K562 (cell line): ENCODE measurements at regions not wholly inside any gene's neighbourhood (a gene's known extent, or its start where the extent isn't known, plus 50 kb on each side); places are given as distances from the start of the nearest gene placed in this dataset.

Experiments used
- ATAC-seq: fragments of 200-7000 bp; cut with Tn5 transposase; 3 replicates; pipeline ENCODE4 v1.9.1; 2020; ENCODE audit warnings: moderate library complexity
- BruUV-seq: library from RNA; stranded (reverse); fragments of 400-500 nt; replicated peaks from 2 replicates; lab custom pipeline; 2021; lab: Mats Ljungman, UMichigan
- CTCF ChIA-PET: fragments of 300-600 bp; formaldehyde crosslinking; extraction: SDS; loops from one replicate; lab custom pipeline; 2021; ENCODE audit warnings: low intra/inter-chr PET ratio; lab: Yijun Ruan, JAX
- POLR2A ChIA-PET: fragments of 300-600, 350-650 bp; sonication (Branson Sonifier 250); formaldehyde crosslinking; extraction: SDS; loops from one replicate; lab custom pipeline; 2021; ENCODE audit warnings: antibody characterized with exemption, inconsistent platforms; lab: Yijun Ruan, JAX
- DNase-seq, 4 experiments: peaks; one replicate each; pipeline versions ENCODE4 v3.0.0 to v3.0.0-alpha.2; 2011 to 2018; ENCODE audit warnings: low spot score in 3 of 4, mixed read lengths in 3 of 4; ENCODE audit errors: extremely low read depth in 1 of 4
- FAIRE-seq: peaks from 2 replicates; lab custom pipeline; 2011; peaks lifted over from hg19 to GRCh38; lab: Jason Lieb, UNC
- H2AFZ ChIP-seq: 2 replicates; pipeline ENCODE4 v1.6.0; 2011; ENCODE audit warnings: low read depth, low read length, control low read depth, inconsistent platforms
- H3K27ac ChIP-seq: fragments of 200-600 bp; 3 replicates; pipeline ENCODE4 v1.8.0; 2011; ENCODE audit warnings: low read depth, mild to moderate bottlenecking, control low read depth, inconsistent platforms, low read length, moderate library complexity, mixed read lengths; ENCODE audit errors: extremely low read depth
- H3K27me3 ChIP-seq, 2 experiments: fragments of 300-600 bp in 1 of 2; 2 replicates in 1 of 2; 3 replicates in 1 of 2; pipeline versions ENCODE4 v1.6.0 to v1.8.0; 2011; ENCODE audit warnings: inconsistent platforms in 2 of 2, low read length in 2 of 2, mild to moderate bottlenecking in 1 of 2, mixed read lengths in 1 of 2, moderate library complexity in 1 of 2; ENCODE audit not compliant: control insufficient read depth in 2 of 2, insufficient read depth in 2 of 2
- H3K36me3 ChIP-seq: fragments of 300-600 bp; 3 replicates; pipeline ENCODE4 v1.8.0; 2011; ENCODE audit warnings: mild to moderate bottlenecking, low read length, inconsistent platforms; ENCODE audit not compliant: control insufficient read depth, insufficient read depth
- H3K4me1 ChIP-seq, 2 experiments: fragments of 200-600 bp in 1 of 2; replicated peaks in 1 of 2; 2 replicates in 1 of 2; 3 replicates in 1 of 2; pipeline versions ENCODE4 v1.5.1 to v1.8.0; 2011; ENCODE audit warnings: inconsistent platforms in 2 of 2, low read length in 2 of 2, mild to moderate bottlenecking in 1 of 2, mixed read lengths in 1 of 2, moderate library complexity in 1 of 2; ENCODE audit not compliant: control insufficient read depth in 2 of 2, insufficient read depth in 2 of 2
- H3K4me2 ChIP-seq: 2 replicates; pipeline ENCODE4 v1.6.1; 2011; ENCODE audit warnings: low read length, control low read depth, inconsistent platforms, mixed read lengths; ENCODE audit not compliant: insufficient read depth
- H3K4me3 ChIP-seq: fragments of 200-600 bp; sonication (generic), shearing (Covaris generic); 2 replicates; pipeline ENCODE4 v1.5.1; 2016; ENCODE audit warnings: control low read depth, inconsistent platforms
- H3K79me2 ChIP-seq: fragments of 200-600 bp; 3 replicates; pipeline ENCODE4 v1.8.0; 2011; ENCODE audit warnings: low read length, inconsistent platforms; ENCODE audit not compliant: control insufficient read depth, insufficient read depth
- H3K9ac ChIP-seq, 2 experiments: 2 replicates each; pipeline versions ENCODE4 v1.6.0 to v1.6.1; 2011; ENCODE audit warnings: low read depth in 2 of 2, low read length in 2 of 2, control low read depth in 1 of 2, inconsistent platforms in 1 of 2, mild to moderate bottlenecking in 1 of 2, mixed read lengths in 1 of 2; ENCODE audit not compliant: insufficient read depth in 1 of 2
- H3K9me1 ChIP-seq: one replicate; pipeline ENCODE4 v1.6.0; 2011; ENCODE audit warnings: inconsistent platforms, mild to moderate bottlenecking, low read length, moderate library complexity; ENCODE audit not compliant: control insufficient read depth, insufficient read depth
- H3K9me3 ChIP-seq: replicated peaks from 2 replicates; pipeline ENCODE4 v1.5.1; 2011; ENCODE audit warnings: low read depth, low read length, inconsistent platforms; ENCODE audit not compliant: control insufficient read depth, insufficient read depth
- H4K20me1 ChIP-seq: replicated peaks from 2 replicates; pipeline ENCODE4 v1.6.1; 2011; ENCODE audit warnings: low read length, inconsistent platforms, mixed read lengths; ENCODE audit not compliant: control insufficient read depth, insufficient read depth
- ADNP ChIP-seq: fragments of 200-800 bp; sonication (Bioruptor generic); IDR thresholded peaks from 2 replicates; pipeline ENCODE4 v1.6.1; 2016; ENCODE audit warnings: missing genetic modification characterization, missing compliant biosample characterization
- ARID1B ChIP-seq: fragments of 450-650 bp; IDR thresholded peaks from 2 replicates; pipeline ENCODE4 v1.6.1; 2016; ENCODE audit warnings: antibody characterized with exemption, mild to moderate bottlenecking, inconsistent platforms
- BACH1 ChIP-seq: fragments of 200-800 bp; sonication (Bioruptor generic); IDR thresholded peaks from 2 replicates; pipeline ENCODE4 v1.6.1; 2016; ENCODE audit warnings: missing genetic modification characterization, missing compliant biosample characterization
- C11orf30 ChIP-seq: fragments of 450-650 bp; IDR thresholded peaks from 2 replicates; pipeline ENCODE4 v1.6.1; 2016; ENCODE audit warnings: low read depth, mild to moderate bottlenecking
- EGR1 ChIP-seq: fragments of 450-650 bp; conservative IDR thresholded peaks from 2 replicates; pipeline ENCODE4 v1.6.1; 2017; ENCODE audit warnings: mild to moderate bottlenecking
- EZH2 ChIP-seq: IDR thresholded peaks from 2 replicates; pipeline ENCODE4 v1.6.1; 2012; ENCODE audit warnings: low read depth, mild to moderate bottlenecking, inconsistent platforms, low read length, borderline replicate concordance
- FOS ChIP-seq: IDR thresholded peaks from 3 replicates; pipeline ENCODE4 v1.6.1; 2011; ENCODE audit not compliant: insufficient read length; ENCODE audit errors: extremely low read depth
- FOSL1 ChIP-seq: fragments of 200-800 bp; sonication (Bioruptor generic); conservative IDR thresholded peaks from 2 replicates; pipeline ENCODE4 v1.6.1; 2016; ENCODE audit warnings: missing genetic modification characterization, missing compliant biosample characterization
- FOXJ2 ChIP-seq: fragments of 200-800 bp; sonication (Bioruptor generic); IDR thresholded peaks from 2 replicates; pipeline ENCODE4 v1.6.1; 2016; ENCODE audit warnings: missing genetic modification characterization, missing compliant biosample characterization
- MAFG ChIP-seq: fragments of 450-650 bp; conservative IDR thresholded peaks from 2 replicates; pipeline ENCODE4 v1.6.1; 2016; ENCODE audit warnings: missing genetic modification characterization, missing compliant biosample characterization
- NFE2 ChIP-seq: IDR thresholded peaks from 2 replicates; pipeline ENCODE4 v1.6.1; 2014; ENCODE audit warnings: antibody characterized with exemption, low read depth
- RAD51 ChIP-seq: fragments of 450-650 bp; IDR thresholded peaks from 2 replicates; pipeline ENCODE4 v1.7.1; 2016; ENCODE audit warnings: low read depth, mild to moderate bottlenecking, borderline replicate concordance
- TCF7 ChIP-seq: sonication (generic); IDR thresholded peaks from 2 replicates; pipeline ENCODE4 v1.6.1; 2016; ENCODE audit warnings: antibody characterized with exemption, borderline replicate concordance
- ZNF316 ChIP-seq: fragments of 450-650 bp; IDR thresholded peaks from 2 replicates; pipeline ENCODE4 v1.6.1; 2016
- WGBS: fragments of 100-300 bp; shearing (Covaris generic); methylation state at CpG from one replicate; pipeline ENCODE4 v1.1.6; 2016; ENCODE audit warnings: low coverage, mixed read lengths; ENCODE audit not compliant: insufficient coverage; ENCODE audit errors: missing lambda C conversion rate; 5-methylcytosine and 5-hydroxymethylcytosine counted together
- in situ Hi-C: fragments of 300-500 bp; cut with MboI; formaldehyde crosslinking; loops from 4 replicates; pipeline ENCODE4 v1.15.0; 2018; ENCODE audit warnings: inconsistent platforms, mixed read lengths
- intact Hi-C: fragments of 100-400 bp; cut with micrococcal nuclease; formaldehyde crosslinking; loops from 2 replicates; pipeline ENCODE4 v1.14.2; 2022
- TF ChIP-seq, protein P1 (sequence below): sonication (generic); formaldehyde crosslinking; IDR thresholded peaks from 2 replicates; pipeline ENCODE4 v1.5.0; 2020; ENCODE audit warnings: missing genetic modification reagents
- TF ChIP-seq, protein P2 (sequence below): fragments of 450-650 bp; IDR thresholded peaks from 2 replicates; pipeline ENCODE4 v1.6.1; 2016
- TF ChIP-seq, protein P3 (sequence below): fragments of 450-650 bp; IDR thresholded peaks from 2 replicates; pipeline ENCODE4 v1.6.1; 2017; ENCODE audit warnings: mild to moderate bottlenecking, moderate library complexity

DNA sequence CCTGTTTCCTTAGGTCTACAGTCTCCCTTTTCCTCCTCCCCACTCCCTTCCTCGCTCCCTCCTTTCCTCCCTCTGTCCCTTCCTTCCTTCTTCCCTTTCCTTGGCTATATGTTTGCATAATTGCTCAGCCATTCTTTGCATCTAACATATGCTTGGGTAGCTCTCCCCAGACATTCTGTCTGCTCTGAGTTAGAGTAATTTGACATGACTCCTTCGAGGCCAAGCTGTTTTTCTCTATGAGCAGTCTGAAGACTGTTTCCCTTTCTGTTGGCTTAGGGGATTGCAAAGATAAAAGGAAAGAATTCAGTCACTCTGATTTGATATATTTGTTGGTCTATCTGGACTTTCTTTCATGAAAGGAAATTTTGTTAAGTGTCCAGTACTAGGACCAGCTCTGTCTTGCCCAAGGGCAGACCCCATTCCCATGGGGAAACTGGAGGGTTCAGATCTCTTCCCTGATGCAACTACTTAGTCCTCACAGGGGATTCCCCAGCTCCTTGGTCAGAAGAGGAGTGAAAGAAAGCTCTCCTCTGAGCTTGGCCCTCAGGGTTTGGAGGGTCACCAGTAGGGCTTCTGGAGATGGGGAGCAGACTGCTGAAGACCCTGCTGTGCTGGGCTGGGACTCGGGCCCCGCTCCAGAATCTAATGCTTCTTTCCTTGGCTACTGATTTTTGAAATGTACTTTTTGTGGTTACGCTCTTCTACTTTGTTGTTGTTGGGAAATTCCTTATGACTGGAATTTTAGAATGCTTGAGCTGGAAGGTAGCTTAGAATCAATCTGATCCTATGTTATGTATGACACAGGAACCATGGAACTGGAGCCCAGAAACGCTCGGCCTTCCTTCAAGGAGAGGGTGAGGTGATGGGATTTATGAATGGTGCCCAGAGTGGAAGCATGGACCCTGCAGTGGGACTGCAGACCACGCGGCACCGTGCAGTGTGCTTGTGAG, 63.7 kb upstream of the SLC22A23 start (continued):
- no peak for TF ChIP-seq BACH1 (tag)
- no peak for TF ChIP-seq FOSL1 (tag)

DNA sequence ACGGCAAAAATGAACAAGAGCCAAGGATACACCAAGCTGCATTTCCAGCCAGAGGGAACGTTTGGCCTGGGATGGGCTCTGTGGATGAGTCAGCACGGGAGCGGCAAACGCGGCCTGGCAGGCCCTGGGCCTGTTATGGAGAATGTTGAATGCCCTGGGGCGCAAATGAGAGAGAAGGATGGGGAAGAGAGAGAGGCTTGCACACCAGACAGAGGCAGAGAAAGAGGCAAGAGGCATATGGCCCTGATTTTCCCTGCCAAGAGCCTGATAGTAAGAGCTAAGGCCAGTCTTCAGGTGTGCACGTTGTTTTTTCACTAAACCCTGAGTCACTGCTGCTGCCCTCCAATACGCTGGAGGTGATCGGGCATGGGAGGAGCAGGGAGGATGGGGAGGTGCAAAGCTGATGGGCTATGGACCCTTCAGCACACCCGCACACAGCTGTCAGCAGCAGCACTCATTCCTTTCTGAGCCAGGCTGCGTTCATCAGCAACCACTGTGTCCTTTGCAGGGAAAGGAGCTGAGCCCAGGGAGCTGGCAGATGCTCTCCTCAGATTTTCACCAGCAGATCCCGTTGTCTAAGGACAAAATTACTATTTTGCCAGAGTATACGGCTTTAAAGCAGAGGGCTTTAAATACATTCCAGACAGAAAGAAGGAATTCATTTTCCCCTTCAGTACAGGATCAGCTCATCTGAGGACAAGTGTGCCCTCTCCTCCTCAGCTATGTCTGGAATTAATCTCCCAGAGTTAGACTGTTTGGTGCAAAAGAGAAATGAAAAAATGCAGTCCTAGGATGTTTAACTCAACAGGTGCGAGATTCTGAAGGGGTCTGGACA, 61.7 kb upstream of the SLC22A23 start:
- no peaks in the 10 kb centered on the region for H3K36me3 ChIP-seq
- H3K9ac ChIP-seq: peak overlapping the region in 1 of 2 experiments; percentile 47; a peak in 1 of 4 replicates
- no TSS peak for BruUV-seq
- no peaks in the 10 kb centered on the region for H3K9me3 ChIP-seq
- peak; percentile 55 for TF ChIP-seq C11orf30
- no peak for TF ChIP-seq EGR1
- TF ChIP-seq ADNP (tag): no peak
- no peak for TF ChIP-seq FOXJ2 (tag)
- TF ChIP-seq NFE2: peak; percentile 49
- peak; percentile 45 for TF ChIP-seq ZNF316
- TF ChIP-seq EZH2: no peak
- TF ChIP-seq ARID1B: no peak
- TF ChIP-seq, protein P1, sequence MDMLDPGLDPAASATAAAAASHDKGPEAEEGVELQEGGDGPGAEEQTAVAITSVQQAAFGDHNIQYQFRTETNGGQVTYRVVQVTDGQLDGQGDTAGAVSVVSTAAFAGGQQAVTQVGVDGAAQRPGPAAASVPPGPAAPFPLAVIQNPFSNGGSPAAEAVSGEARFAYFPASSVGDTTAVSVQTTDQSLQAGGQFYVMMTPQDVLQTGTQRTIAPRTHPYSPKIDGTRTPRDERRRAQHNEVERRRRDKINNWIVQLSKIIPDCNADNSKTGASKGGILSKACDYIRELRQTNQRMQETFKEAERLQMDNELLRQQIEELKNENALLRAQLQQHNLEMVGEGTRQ (CRISPR knock-in tag): no peak
- peak; percentile 63 for TF ChIP-seq MAFG (tag)
- TF ChIP-seq RAD51: no peak
- TF ChIP-seq TCF7: no peak
- TF ChIP-seq, protein P2, sequence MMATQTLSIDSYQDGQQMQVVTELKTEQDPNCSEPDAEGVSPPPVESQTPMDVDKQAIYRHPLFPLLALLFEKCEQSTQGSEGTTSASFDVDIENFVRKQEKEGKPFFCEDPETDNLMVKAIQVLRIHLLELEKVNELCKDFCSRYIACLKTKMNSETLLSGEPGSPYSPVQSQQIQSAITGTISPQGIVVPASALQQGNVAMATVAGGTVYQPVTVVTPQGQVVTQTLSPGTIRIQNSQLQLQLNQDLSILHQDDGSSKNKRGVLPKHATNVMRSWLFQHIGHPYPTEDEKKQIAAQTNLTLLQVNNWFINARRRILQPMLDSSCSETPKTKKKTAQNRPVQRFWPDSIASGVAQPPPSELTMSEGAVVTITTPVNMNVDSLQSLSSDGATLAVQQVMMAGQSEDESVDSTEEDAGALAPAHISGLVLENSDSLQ: no peak
- no peak for TF ChIP-seq FOS
- TF ChIP-seq, protein P3, sequence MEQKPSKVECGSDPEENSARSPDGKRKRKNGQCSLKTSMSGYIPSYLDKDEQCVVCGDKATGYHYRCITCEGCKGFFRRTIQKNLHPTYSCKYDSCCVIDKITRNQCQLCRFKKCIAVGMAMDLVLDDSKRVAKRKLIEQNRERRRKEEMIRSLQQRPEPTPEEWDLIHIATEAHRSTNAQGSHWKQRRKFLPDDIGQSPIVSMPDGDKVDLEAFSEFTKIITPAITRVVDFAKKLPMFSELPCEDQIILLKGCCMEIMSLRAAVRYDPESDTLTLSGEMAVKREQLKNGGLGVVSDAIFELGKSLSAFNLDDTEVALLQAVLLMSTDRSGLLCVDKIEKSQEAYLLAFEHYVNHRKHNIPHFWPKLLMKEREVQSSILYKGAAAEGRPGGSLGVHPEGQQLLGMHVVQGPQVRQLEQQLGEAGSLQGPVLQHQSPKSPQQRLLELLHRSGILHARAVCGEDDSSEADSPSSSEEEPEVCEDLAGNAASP: no peak
- H3K79me2 ChIP-seq: no peaks in the 10 kb centered on the region
- WGBS: 6% methylated on average over 15 of the region's 15 CpGs
- DNase-seq: no peak
- 0 out of 2 replicates have a peak, but pooled peaks cover 3% of the 10 kb centered on the region for H4K20me1 ChIP-seq
- no peak overlapping the region for H3K4me3 ChIP-seq
- no peak; the same call in 2 of the 3 replicates for ATAC-seq
- CTCF ChIA-PET: no interaction called here
- intact Hi-C loops (no loop called here), in situ Hi-C loops (no loop called here)
- no peak overlapping the region for H3K27ac ChIP-seq
- POLR2A ChIA-PET: interaction anchor here (0.6 to 1.2 kb wide), 6 partner anchors 8 to 477 kb away, joined by 3 to 5 read pairs (median 4); no protein-coding TSS in a partner anchor
- no peak for FAIRE-seq
- H3K9me1 ChIP-seq: no peaks in the 10 kb centered on the region
- no peak overlapping the region for H3K4me2 ChIP-seq
- H3K4me1 ChIP-seq: 0 out of 5 replicates have a peak, but pooled peaks cover 0 to 3% of the 10 kb centered on the region in 2 experiments
- H3K27me3 ChIP-seq: peaks cover 38 to 69% of the 10 kb centered on the region in 2 experiments
- H2AFZ ChIP-seq: no peak overlapping the region
